ENCODE measurements at regions not wholly inside any gene's neighbourhood (a gene's known extent, or its start where the extent isn't known, plus 50 kb on each side); places are given as distances from the start of the nearest gene placed in this dataset.

- no peak for DNase-seq
Measured at GRCh38 chr5:65068410-65068809, 299.7 kb downstream of the CWC27 start.

GRCh38 chr5:65070026-65070425, 301.3 kb downstream of the CWC27 start:
- DNase-seq = no peak

- no peak for DNase-seq
Measured at GRCh38 chr5:65072850-65073249, 304.1 kb downstream of the CWC27 start.

- no peak for DNase-seq
Measured at GRCh38 chr5:65073250-65073661, 304.5 kb downstream of the CWC27 start.

GRCh38 chr5:65075623-65076250, 307.0 kb downstream of the CWC27 start:
- DNase-seq = no peak

GRCh38 chr5:65076251-65076869, 307.6 kb downstream of the CWC27 start:
- DNase-seq = peak; percentile 48

- DNase-seq = no peak
Measured at GRCh38 chr5:65077653-65078052, 308.9 kb downstream of the CWC27 start.

GRCh38 chr5:65078331-65078730, 309.6 kb downstream of the CWC27 start:
- no peak for DNase-seq

GRCh38 chr5:65081071-65081470, 312.3 kb downstream of the CWC27 start:
- DNase-seq = no peak

GRCh38 chr5:65084795-65085515, 316.2 kb downstream of the CWC27 start:
- DNase-seq = no peak

- no peak for DNase-seq
Measured at GRCh38 chr5:65085516-65085850, 316.8 kb downstream of the CWC27 start.

GRCh38 chr5:65086234-65086890, 317.6 kb downstream of the CWC27 start:
- no peak for DNase-seq

- DNase-seq = no peak
Measured at GRCh38 chr5:65087154-65087553, 318.4 kb downstream of the CWC27 start.

GRCh38 chr5:65094279-65094678, 325.5 kb downstream of the CWC27 start:
- DNase-seq = no peak

GRCh38 chr5:65098393-65098792, 329.7 kb downstream of the CWC27 start:
- DNase-seq = no peak

Data from activated naive CD4-positive, alpha-beta T cell treated with Interleukin-2 at 50 U/mL for 16 hours (primary cell).